Thymus (tissue), 11 donors: ENCODE measurements at regions not wholly inside any gene's neighbourhood (a gene's known extent, or its start where the extent isn't known, plus 50 kb on each side); places are given as distances from the start of the nearest gene placed in this dataset.
"Not testable (repeated sequence)": the region's sequence is repeated elsewhere in the genome, so short reads cannot be mapped to it uniquely, and the experiment has no call there.

Source experiments
- DNase-seq, 9 donors: peaks; one replicate each; pipeline ENCODE4 v3.0.0-alpha.2; 2013; ENCODE audit warnings: low spot score in 9 of 9, low read depth in 6 of 9, missing footprints in 1 of 9
- H3K27ac ChIP-seq, 2 donors: one replicate each; pipeline ENCODE4 v1.5.1; 2013; ENCODE audit warnings: control low read depth in 1 of 2, low read depth in 1 of 2, low read length in 1 of 2, mild to moderate bottlenecking in 1 of 2, moderate library complexity in 1 of 2
- H3K27me3 ChIP-seq, 2 donors: one replicate each; pipeline ENCODE4 v1.5.1; 2013; ENCODE audit warnings: low read length in 1 of 2; ENCODE audit not compliant: control insufficient read depth in 2 of 2, insufficient read depth in 1 of 2
- H3K36me3 ChIP-seq, 2 donors: one replicate each; pipeline ENCODE4 v1.5.1; 2013; ENCODE audit warnings: low read length in 1 of 2, mild to moderate bottlenecking in 1 of 2, moderate library complexity in 1 of 2; ENCODE audit not compliant: control insufficient read depth in 2 of 2, insufficient read depth in 2 of 2
- H3K4me1 ChIP-seq, 2 donors: one replicate each; pipeline ENCODE4 v1.5.1; 2013; ENCODE audit warnings: low read length in 2 of 2; ENCODE audit not compliant: control insufficient read depth in 2 of 2, insufficient read depth in 2 of 2
- H3K4me3 ChIP-seq, 2 donors: one replicate each; pipeline ENCODE4 v1.5.1; 2013; ENCODE audit warnings: low read length in 2 of 2, control low read depth in 1 of 2, mild to moderate bottlenecking in 1 of 2
- H3K9me3 ChIP-seq, 2 donors: one replicate each; pipeline ENCODE4 v1.5.1; 2013; ENCODE audit warnings: low read length in 1 of 2, mild to moderate bottlenecking in 1 of 2; ENCODE audit not compliant: control insufficient read depth in 2 of 2, insufficient read depth in 1 of 2
- WGBS: extraction: QIAGEN DNeasy Blood & Tissue Kit; methylation state at CpG from one replicate; pipeline ENCODE4 v1.1.7; 2013; 5-methylcytosine and 5-hydroxymethylcytosine counted together
- donor health status: healthy.

DNA sequence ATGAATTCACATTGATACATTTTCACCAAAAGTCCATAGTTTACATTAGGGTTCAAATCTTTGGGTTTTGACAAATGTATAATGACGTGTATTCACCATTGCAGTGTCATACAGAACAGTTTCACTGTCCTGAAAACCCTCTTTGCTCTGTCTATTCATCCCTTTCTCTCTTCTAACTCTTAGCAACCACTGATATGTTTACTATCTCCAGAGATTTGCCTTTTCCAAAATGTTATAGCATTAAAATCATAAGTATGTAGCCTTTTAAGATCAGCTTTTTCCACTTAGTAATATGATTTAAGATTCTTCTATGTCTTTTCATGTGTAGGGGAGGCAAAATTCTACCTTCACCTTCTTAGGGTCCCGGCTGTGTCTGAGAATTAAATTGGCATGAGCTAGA lies 203.8 kb downstream of the TPRG1 start:
- Histone ChIP-seq H3K36me3 (no peaks in the 10 kb centered on the region), H3K4me3 (no peak overlapping the region), H3K9me3 (peaks cover 0 to 4% of the 10 kb centered on the region in 2 donors), H3K4me1 (no peaks in the 10 kb centered on the region), H3K27me3 (no peaks in the 10 kb centered on the region), H3K27ac (no peak overlapping the region)
- 97% methylated on average over 2 of the region's 2 CpGs for WGBS
- DNase-seq: no peak

DNA sequence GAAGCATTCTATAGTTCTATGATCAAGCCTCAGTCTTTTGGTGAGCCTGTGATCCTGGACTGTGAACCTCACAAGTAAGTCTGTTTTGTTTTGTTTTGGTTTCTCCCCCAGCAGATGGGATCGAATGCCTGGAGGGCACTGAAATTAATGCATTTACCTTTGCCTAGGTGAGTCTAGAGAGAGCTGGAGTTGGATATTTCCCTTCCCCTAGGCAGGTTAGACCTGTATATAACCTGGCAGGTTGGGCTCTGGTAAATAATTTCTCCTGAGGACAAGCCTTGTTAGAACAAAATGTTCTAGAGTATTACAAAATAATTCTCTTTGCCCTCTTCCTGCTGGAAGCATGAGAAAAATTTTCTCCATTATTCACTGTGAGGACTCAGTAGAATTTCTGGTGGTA lies 211.9 kb downstream of the TPRG1 start:
- DNase-seq: no peak
- Histone ChIP-seq H3K4me1 (no peaks in the 10 kb centered on the region), H3K27ac (no peak overlapping the region), H3K4me3 (no peak overlapping the region), H3K27me3 (no peaks in the 10 kb centered on the region), H3K36me3 (no peaks in the 10 kb centered on the region), H3K9me3 (no peaks in the 10 kb centered on the region)
- WGBS: 94% methylated on average over 1 of the region's 1 CpG

DNA sequence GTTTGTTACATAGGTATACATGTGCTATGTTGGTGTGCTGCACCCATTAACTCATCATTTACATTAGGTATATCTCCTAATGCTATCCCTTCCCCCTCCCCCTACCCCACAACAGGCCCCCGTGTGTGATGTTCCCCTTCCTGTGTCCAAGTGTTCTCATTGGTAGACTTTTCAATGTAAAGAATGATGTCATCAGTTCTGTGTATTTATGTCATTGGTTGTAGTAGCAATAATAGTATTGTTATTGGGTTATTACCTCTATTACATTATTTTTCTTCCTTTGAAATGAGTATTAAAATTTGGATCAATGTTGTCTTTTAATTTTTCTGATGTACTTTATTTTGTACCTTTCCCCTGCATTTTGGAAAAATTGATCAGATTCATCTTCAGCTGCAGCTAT lies 214.1 kb downstream of the TPRG1 start:
- H3K9me3 ChIP-seq, H3K4me3 ChIP-seq, H3K27ac ChIP-seq, H3K36me3 ChIP-seq, H3K27me3 ChIP-seq, H3K4me1 ChIP-seq, DNase-seq: not testable (repeated sequence)
- 76% methylated on average over 1 of the region's 1 CpG for WGBS

DNA sequence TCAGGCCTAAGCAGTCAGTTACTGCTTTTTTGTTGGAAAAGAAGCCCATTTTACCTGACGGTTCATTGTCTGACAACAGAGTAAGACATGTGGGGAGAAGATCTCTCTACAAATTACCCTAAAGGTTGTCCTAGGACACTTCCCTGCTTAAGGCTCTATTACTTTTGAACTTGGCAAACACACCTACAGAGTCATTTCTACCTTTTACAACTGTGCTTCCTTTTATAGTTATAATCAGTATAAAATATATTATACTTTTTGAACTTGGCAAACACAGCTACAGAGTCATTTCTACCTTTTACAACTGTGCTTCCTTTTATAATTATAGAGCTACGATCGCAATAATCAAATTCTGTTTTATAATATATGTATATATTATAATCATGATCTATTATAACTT lies 215.0 kb downstream of the TPRG1 start:
- Histone ChIP-seq H3K36me3 (no peaks in the 10 kb centered on the region), H3K9me3 (no peaks in the 10 kb centered on the region), H3K27ac (no peak overlapping the region), H3K4me3 (no peak overlapping the region), H3K4me1 (no peaks in the 10 kb centered on the region), H3K27me3 (no peaks in the 10 kb centered on the region)
- over 99% methylated on average over 3 of the region's 3 CpGs for WGBS
- no peak for DNase-seq

DNA sequence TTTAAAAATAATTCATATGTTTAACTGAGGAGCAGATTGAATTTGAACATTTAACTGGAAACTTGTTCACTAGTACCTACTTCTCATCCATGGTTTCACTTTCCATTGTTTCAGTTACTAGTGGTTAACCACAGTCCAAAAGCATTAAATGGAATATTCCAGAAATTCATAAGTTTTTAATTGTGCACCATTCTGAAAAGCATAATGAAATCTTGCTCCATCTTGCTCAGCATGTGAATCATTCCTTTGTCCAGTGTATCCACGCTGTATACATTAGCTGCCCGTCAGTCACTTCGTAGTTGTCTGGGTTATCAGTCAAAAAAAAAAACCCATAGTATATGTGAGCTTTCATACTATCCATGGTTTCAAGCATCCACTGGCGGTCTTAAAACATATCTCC lies 217.6 kb downstream of the TPRG1 start:
- Histone ChIP-seq H3K4me3 (no peak overlapping the region), H3K4me1 (no peaks in the 10 kb centered on the region), H3K36me3 (no peaks in the 10 kb centered on the region), H3K27me3 (no peaks in the 10 kb centered on the region), H3K9me3 (no peaks in the 10 kb centered on the region), H3K27ac (no peak overlapping the region)
- WGBS: 97% methylated on average over 4 of the region's 4 CpGs
- DNase-seq: no peak

DNA sequence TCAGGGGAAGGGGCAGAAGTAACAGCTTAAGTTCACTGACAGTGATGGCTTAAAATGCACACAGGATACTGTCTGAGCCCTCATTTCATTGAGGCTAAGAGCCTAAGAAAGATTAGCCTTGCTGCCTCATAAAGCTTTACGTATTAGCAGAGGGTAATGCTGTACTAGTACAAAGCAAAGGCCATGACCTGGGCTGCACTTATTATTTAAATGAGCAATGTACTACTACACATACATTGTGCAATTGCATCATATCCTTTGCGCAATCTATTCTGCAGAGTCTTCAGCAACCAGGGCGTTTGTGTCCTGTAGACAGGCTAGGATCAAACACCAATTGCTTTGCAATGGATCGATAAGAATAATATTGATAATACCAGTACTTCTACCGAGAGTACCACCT lies 221.8 kb downstream of the TPRG1 start:
- 96% methylated on average over 5 of the region's 5 CpGs for WGBS
- no peaks in the 10 kb centered on the region for H3K9me3 ChIP-seq
- H3K27ac ChIP-seq: no peak overlapping the region
- no peak for DNase-seq
- no peaks in the 10 kb centered on the region for H3K4me1 ChIP-seq
- H3K36me3 ChIP-seq: no peaks in the 10 kb centered on the region
- no peaks in the 10 kb centered on the region for H3K27me3 ChIP-seq
- no peak overlapping the region for H3K4me3 ChIP-seq

DNA sequence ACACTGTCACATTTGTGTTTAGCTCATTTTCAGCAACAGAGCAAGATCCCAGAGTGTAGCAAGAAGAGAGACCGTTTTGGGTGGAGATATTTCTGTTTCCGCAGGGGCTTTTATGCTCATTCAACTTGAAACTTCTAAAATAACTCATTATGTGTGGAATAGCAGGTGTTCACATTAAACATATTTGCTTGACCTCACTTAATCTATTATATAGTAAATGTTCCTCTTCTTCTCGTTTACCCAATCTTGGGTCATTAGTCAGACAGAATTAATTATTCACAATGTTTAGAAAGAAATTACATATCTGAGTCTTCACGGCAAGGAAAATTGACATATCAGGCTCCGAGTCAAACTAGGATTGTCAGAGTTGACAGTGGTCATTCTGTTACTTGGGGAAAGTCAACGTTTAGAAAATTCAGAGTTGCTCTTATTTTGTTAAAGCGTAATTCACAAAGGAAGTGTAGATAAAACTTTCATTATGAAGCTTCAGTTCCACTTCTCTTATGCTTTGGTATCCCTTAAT lies 222.9 kb downstream of the TPRG1 start:
- H3K27ac ChIP-seq: no peak overlapping the region
- H3K4me1 ChIP-seq: no peaks in the 10 kb centered on the region
- 92% methylated on average over 7 of the region's 7 CpGs for WGBS

DNA sequence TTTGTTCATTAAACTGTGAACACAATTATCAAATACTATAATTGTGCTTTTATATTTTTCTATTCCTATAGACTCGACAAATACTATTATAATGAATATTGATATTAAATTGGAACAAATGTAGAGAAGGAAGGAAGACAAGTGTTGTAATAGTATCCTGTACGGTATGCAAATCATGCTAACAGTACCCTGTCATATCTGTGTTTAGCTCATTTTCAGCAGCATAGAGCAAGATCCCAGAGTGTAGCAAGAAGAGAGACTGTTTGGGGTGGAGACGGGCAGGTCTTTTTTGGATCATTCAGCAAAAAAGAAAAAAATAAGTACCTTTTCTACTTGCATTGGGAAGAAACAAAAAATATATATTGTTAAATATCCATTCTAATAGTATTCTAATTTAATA lies 224.1 kb downstream of the TPRG1 start:
- no peaks in the 10 kb centered on the region for H3K27me3 ChIP-seq
- H3K9me3 ChIP-seq: no peaks in the 10 kb centered on the region
- 97% methylated on average over 3 of the region's 3 CpGs for WGBS
- no peaks in the 10 kb centered on the region for H3K4me1 ChIP-seq
- H3K36me3 ChIP-seq: no peaks in the 10 kb centered on the region
- DNase-seq: no peak
- no peak overlapping the region for H3K4me3 ChIP-seq
- no peak overlapping the region for H3K27ac ChIP-seq

More for the DNA sequence above, 222.9 kb downstream of the TPRG1 start:
- Histone ChIP-seq H3K9me3 (no peaks in the 10 kb centered on the region), H3K27me3 (no peaks in the 10 kb centered on the region), H3K36me3 (no peaks in the 10 kb centered on the region), H3K4me3 (no peak overlapping the region)
- DNase-seq: no peak

DNA sequence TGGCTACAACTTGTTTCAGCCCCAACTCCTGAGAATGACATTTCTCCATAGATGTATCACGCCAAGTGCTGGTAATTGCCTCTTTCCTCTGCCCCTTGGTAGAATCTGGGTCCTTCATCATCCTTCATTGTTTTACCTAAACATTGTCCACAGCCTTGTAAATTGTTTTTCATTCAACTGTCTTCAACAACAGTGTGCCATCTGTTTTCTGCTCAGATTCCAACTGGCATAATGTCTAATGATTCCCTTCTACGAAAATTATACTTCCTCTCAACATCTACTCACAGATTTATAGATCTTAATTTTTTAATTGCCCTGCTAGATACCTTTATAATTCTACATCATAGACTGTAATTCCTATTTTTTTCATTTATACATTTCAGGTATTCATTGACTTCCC lies 226.9 kb downstream of the TPRG1 start:
- no peaks in the 10 kb centered on the region for H3K36me3 ChIP-seq
- 99% methylated on average over 2 of the region's 2 CpGs for WGBS
- DNase-seq: no peak

DNA sequence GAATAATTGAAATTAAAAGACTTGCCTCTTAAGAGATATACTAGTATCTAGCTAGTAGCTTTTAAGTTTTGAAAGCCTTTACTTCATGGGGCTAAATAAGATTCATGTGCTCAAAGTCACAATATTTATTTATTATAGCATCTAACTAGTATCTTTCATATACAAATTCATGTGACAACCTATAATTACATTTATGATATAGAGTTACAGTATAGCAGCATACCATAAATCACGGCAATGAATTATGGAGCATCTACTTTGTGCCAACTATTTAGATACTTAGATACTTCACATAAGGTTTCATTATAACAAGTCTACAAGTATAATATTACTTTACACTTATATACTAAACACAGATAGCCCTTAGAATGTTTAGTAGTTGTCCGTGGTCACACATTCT lies 229.4 kb downstream of the TPRG1 start:
- H3K9me3 ChIP-seq: no peaks in the 10 kb centered on the region
- WGBS: 95% methylated on average over 2 of the region's 2 CpGs
- no peaks in the 10 kb centered on the region for H3K36me3 ChIP-seq
- H3K27me3 ChIP-seq: no peaks in the 10 kb centered on the region
- no peak overlapping the region for H3K4me3 ChIP-seq
- H3K27ac ChIP-seq: no peak overlapping the region
- H3K4me1 ChIP-seq: no peaks in the 10 kb centered on the region
- no peak for DNase-seq

More for the DNA sequence above, 226.9 kb downstream of the TPRG1 start:
- no peaks in the 10 kb centered on the region for H3K9me3 ChIP-seq
- no peaks in the 10 kb centered on the region for H3K4me1 ChIP-seq
- no peak overlapping the region for H3K4me3 ChIP-seq
- no peaks in the 10 kb centered on the region for H3K27me3 ChIP-seq
- H3K27ac ChIP-seq: no peak overlapping the region
